ENCODE measurements at regions not wholly inside any gene's neighbourhood (a gene's known extent, or its start where the extent isn't known, plus 50 kb on each side); places are given as distances from the start of the nearest gene placed in this dataset.
A peak's percentile ranks its signal among the peaks of the same experiment; 100 is the strongest.

DNA sequence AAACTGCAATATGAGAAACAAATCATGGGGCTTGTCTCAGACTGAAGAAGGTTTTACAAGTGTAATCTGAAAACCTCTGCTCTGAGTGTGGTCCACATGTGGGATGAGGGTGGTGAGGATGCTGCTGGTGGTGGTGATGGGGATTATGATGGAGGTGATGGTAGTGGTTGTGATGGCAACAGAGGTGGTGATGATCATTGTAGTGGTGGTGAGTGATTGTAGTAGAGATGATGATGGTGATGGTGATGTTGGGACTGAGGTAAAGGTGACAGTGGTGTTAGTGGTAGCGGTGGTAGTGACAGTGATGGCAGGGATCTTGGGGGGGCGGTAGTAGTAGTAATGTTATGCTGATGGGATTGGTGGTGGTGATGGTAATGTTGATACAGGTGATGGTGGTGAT is 217.8 kb downstream of the ANAPC1 start (continued):
- TF ChIP-seq OSR1 (CRISPR knock-in tag; IDR thresholded peaks at IDR 0.05) (no peak), PPARA (CRISPR knock-in tag; IDR thresholded peaks at IDR 0.05; ENCODE audit: borderline replicate concordance) (no peak), ZC3H10 (CRISPR knock-in tag; IDR thresholded peaks at IDR 0.05) (no peak), ZNF8 (CRISPR knock-in tag; IDR thresholded peaks at IDR 0.05) (no peak), ZNF565 (CRISPR knock-in tag; conservative IDR thresholded peaks at IDR 0.05; ENCODE audit: low read depth) (no peak), BACH2 (CRISPR knock-in tag; IDR thresholded peaks at IDR 0.05; ENCODE audit: borderline replicate concordance) (no peak)

- no peak for TF ChIP-seq TCF4 (CRISPR knock-in tag; IDR thresholded peaks at IDR 0.05; ENCODE audit: borderline replicate concordance)
- no peak for TF ChIP-seq CSDC2 (CRISPR knock-in tag; IDR thresholded peaks at IDR 0.05)
- TF ChIP-seq, protein P1, sequence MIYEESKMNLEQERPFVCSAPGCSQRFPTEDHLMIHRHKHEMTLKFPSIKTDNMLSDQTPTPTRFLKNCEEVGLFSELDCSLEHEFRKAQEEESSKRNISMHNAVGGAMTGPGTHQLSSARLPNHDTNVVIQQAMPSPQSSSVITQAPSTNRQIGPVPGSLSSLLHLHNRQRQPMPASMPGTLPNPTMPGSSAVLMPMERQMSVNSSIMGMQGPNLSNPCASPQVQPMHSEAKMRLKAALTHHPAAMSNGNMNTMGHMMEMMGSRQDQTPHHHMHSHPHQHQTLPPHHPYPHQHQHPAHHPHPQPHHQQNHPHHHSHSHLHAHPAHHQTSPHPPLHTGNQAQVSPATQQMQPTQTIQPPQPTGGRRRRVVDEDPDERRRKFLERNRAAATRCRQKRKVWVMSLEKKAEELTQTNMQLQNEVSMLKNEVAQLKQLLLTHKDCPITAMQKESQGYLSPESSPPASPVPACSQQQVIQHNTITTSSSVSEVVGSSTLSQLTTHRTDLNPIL (CRISPR knock-in tag; IDR thresholded peaks at IDR 0.05; ENCODE audit: low read depth), result no peak
- no peak for TF ChIP-seq ZFP30 (CRISPR knock-in tag; IDR thresholded peaks at IDR 0.05)
- TF ChIP-seq, protein P2, sequence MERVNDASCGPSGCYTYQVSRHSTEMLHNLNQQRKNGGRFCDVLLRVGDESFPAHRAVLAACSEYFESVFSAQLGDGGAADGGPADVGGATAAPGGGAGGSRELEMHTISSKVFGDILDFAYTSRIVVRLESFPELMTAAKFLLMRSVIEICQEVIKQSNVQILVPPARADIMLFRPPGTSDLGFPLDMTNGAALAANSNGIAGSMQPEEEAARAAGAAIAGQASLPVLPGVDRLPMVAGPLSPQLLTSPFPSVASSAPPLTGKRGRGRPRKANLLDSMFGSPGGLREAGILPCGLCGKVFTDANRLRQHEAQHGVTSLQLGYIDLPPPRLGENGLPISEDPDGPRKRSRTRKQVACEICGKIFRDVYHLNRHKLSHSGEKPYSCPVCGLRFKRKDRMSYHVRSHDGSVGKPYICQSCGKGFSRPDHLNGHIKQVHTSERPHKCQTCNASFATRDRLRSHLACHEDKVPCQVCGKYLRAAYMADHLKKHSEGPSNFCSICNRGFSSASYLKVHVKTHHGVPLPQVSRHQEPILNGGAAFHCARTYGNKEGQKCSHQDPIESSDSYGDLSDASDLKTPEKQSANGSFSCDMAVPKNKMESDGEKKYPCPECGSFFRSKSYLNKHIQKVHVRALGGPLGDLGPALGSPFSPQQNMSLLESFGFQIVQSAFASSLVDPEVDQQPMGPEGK (CRISPR knock-in tag; IDR thresholded peaks at IDR 0.05; ENCODE audit: borderline replicate concordance), result no peak
- no peak for TF ChIP-seq CSRNP3 (CRISPR knock-in tag; IDR thresholded peaks at IDR 0.05)
- TF ChIP-seq ESRRG (CRISPR knock-in tag; IDR thresholded peaks at IDR 0.05), result no peak
- TF ChIP-seq RARB (CRISPR knock-in tag; IDR thresholded peaks at IDR 0.05), result no peak
- no peak for TF ChIP-seq ZFP3 (CRISPR knock-in tag; IDR thresholded peaks at IDR 0.05)
- no peak for TF ChIP-seq OSR1 (CRISPR knock-in tag; IDR thresholded peaks at IDR 0.05)
These were observed 217.0 kb downstream of the ANAPC1 start for GRCh38 chr2:111667001-111667400.

GRCh38 chr2:111667542-111668273 is 216.3 kb downstream of the ANAPC1 start:
- TF ChIP-seq ZNF565 (CRISPR knock-in tag; conservative IDR thresholded peaks at IDR 0.05; ENCODE audit: low read depth), result no peak
- no peak for TF ChIP-seq ZNF8 (CRISPR knock-in tag; IDR thresholded peaks at IDR 0.05)
- TF ChIP-seq TOX (CRISPR knock-in tag; IDR thresholded peaks at IDR 0.05; ENCODE audit: borderline replicate concordance), result no peak
- ATAC-seq, result peak; percentile 99

More at GRCh38 chr2:111667001-111667400, 217.0 kb downstream of the ANAPC1 start:
- ATAC-seq, result no peak

GRCh38 chr2:111668274-111668616 is 215.7 kb downstream of the ANAPC1 start:
- no peak for ATAC-seq
- TF ChIP-seq CSDC2 (CRISPR knock-in tag; IDR thresholded peaks at IDR 0.05) (no peak), SNAI2 (CRISPR knock-in tag; IDR thresholded peaks at IDR 0.05) (no peak), BACH2 (CRISPR knock-in tag; IDR thresholded peaks at IDR 0.05; ENCODE audit: borderline replicate concordance) (no peak), TSHZ2 (CRISPR knock-in tag; IDR thresholded peaks at IDR 0.05) (no peak), ZNF565 (CRISPR knock-in tag; conservative IDR thresholded peaks at IDR 0.05; ENCODE audit: low read depth) (no peak), ESRRG (CRISPR knock-in tag; IDR thresholded peaks at IDR 0.05) (no peak), ZNF8 (CRISPR knock-in tag; IDR thresholded peaks at IDR 0.05) (no peak), TOX (CRISPR knock-in tag; IDR thresholded peaks at IDR 0.05; ENCODE audit: borderline replicate concordance) (no peak), ZFP3 (CRISPR knock-in tag; IDR thresholded peaks at IDR 0.05) (no peak), PPARA (CRISPR knock-in tag; IDR thresholded peaks at IDR 0.05; ENCODE audit: borderline replicate concordance) (no peak), ISL1 (CRISPR knock-in tag; IDR thresholded peaks at IDR 0.05) (no peak), RARB (CRISPR knock-in tag; IDR thresholded peaks at IDR 0.05) (no peak), ZFP30 (CRISPR knock-in tag; IDR thresholded peaks at IDR 0.05) (no peak), ZNF70 (CRISPR knock-in tag; IDR thresholded peaks at IDR 0.05) (no peak)
- TF ChIP-seq, protein P2 (CRISPR knock-in tag; IDR thresholded peaks at IDR 0.05; ENCODE audit: borderline replicate concordance), result no peak
- TF ChIP-seq, protein P1 (CRISPR knock-in tag; IDR thresholded peaks at IDR 0.05; ENCODE audit: low read depth), result no peak
- TF ChIP-seq, protein P3, sequence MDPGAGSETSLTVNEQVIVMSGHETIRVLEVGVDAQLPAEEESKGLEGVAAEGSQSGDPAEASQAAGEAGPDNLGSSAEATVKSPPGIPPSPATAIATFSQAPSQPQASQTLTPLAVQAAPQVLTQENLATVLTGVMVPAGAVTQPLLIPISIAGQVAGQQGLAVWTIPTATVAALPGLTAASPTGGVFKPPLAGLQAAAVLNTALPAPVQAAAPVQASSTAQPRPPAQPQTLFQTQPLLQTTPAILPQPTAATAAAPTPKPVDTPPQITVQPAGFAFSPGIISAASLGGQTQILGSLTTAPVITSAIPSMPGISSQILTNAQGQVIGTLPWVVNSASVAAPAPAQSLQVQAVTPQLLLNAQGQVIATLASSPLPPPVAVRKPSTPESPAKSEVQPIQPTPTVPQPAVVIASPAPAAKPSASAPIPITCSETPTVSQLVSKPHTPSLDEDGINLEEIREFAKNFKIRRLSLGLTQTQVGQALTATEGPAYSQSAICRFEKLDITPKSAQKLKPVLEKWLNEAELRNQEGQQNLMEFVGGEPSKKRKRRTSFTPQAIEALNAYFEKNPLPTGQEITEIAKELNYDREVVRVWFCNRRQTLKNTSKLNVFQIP (CRISPR knock-in tag; IDR thresholded peaks at IDR 0.05; ENCODE audit: borderline replicate concordance, low read depth), result no peak

All from SK-N-SH treated with all-trans-retinoic acid at 6 μM for 48 hours (cell line).